NCI-H146 treated with DMSO at 0.1 percent for 48 hours (cell line): ENCODE measurements at regions not wholly inside any gene's neighbourhood (a gene's known extent, or its start where the extent isn't known, plus 50 kb on each side); places are given as distances from the start of the nearest gene placed in this dataset.

Experiments used
- DNase-seq: peaks from one replicate; lab custom pipeline; 2025; ENCODE audit not compliant: unreplicated experiment; lab: John Stamatoyannopoulos, UW

- DNase-seq, result no peak
Observed at GRCh38 chr13:105643966-105644365, 891.5 kb downstream of the EFNB2 start.

GRCh38 chr13:105642511-105642958 is 892.9 kb downstream of the EFNB2 start:
- no peak for DNase-seq

GRCh38 chr13:105641121-105641520 is 894.3 kb downstream of the EFNB2 start:
- no peak for DNase-seq

- DNase-seq, result no peak
Observed at GRCh38 chr13:105638426-105638825, 897.0 kb downstream of the EFNB2 start.

GRCh38 chr13:105634059-105634458 is 901.4 kb downstream of the EFNB2 start:
- no peak for DNase-seq

GRCh38 chr13:105630431-105630830 is 905.0 kb downstream of the EFNB2 start:
- DNase-seq, result no peak

GRCh38 chr13:105627270-105627669 is 908.2 kb downstream of the EFNB2 start:
- DNase-seq, result no peak

- DNase-seq, result no peak
Observed at GRCh38 chr13:105625691-105626090, 909.8 kb downstream of the EFNB2 start.

- DNase-seq, result no peak
Observed at GRCh38 chr13:105616333-105617075, 919.0 kb downstream of the EFNB2 start.

GRCh38 chr13:105612541-105612940 is 922.9 kb downstream of the EFNB2 start:
- DNase-seq, result no peak

- no peak for DNase-seq
Observed at GRCh38 chr13:105611424-105611823, 924.0 kb downstream of the EFNB2 start.

- DNase-seq, result no peak
Observed at GRCh38 chr13:105608104-105608503, 927.4 kb downstream of the EFNB2 start.

GRCh38 chr13:105607426-105607825 is 928.0 kb downstream of the EFNB2 start:
- no peak for DNase-seq

- no peak for DNase-seq
Observed at GRCh38 chr13:105607016-105607415, 928.4 kb downstream of the EFNB2 start.

GRCh38 chr13:105602956-105603670 is 932.3 kb downstream of the EFNB2 start:
- DNase-seq, result no peak

GRCh38 chr13:105599477-105600037 is 935.9 kb downstream of the EFNB2 start:
- DNase-seq, result no peak

GRCh38 chr13:105598529-105598928 is 936.9 kb downstream of the EFNB2 start:
- DNase-seq, result no peak

GRCh38 chr13:105597573-105597972 is 937.9 kb downstream of the EFNB2 start:
- DNase-seq, result no peak

- no peak for DNase-seq
Observed at GRCh38 chr13:105595471-105595870, 940.0 kb downstream of the EFNB2 start.

GRCh38 chr13:105591277-105591676 is 944.2 kb downstream of the EFNB2 start:
- no peak for DNase-seq

GRCh38 chr13:105587786-105588185 is 947.7 kb downstream of the EFNB2 start:
- no peak for DNase-seq
